Mucosa of rectum (tissue), 2 donors: ENCODE measurements at regions not wholly inside any gene's neighbourhood (a gene's known extent, or its start where the extent isn't known, plus 50 kb on each side); places are given as distances from the start of the nearest gene placed in this dataset.
"Not testable (repeated sequence)": the region's sequence is repeated elsewhere in the genome, so short reads cannot be mapped to it uniquely, and the experiment has no call there.

Experiments used
- H3K27ac ChIP-seq, 2 donors: one replicate each; pipeline ENCODE4 v1.7.0; 2013; ENCODE audit warnings: inconsistent platforms in 2 of 2, low read depth in 2 of 2, low read length in 2 of 2
- H3K27me3 ChIP-seq, 2 donors: one replicate each; pipeline ENCODE4 v1.7.0; 2013; ENCODE audit warnings: low read length in 2 of 2; ENCODE audit not compliant: control insufficient read depth in 2 of 2, insufficient read depth in 2 of 2
- H3K36me3 ChIP-seq, 2 donors: one replicate each; pipeline ENCODE4 v1.7.0; 2013; ENCODE audit warnings: low read length in 2 of 2; ENCODE audit not compliant: control insufficient read depth in 2 of 2, insufficient read depth in 2 of 2
- H3K4me1 ChIP-seq, 2 donors: one replicate each; pipeline ENCODE4 v1.7.0; 2013; ENCODE audit warnings: low read length in 2 of 2, mild to moderate bottlenecking in 1 of 2; ENCODE audit not compliant: control insufficient read depth in 2 of 2, insufficient read depth in 2 of 2
- H3K4me3 ChIP-seq, 2 donors: one replicate each; pipeline ENCODE4 v1.7.0; 2013; ENCODE audit warnings: low read length in 2 of 2
- H3K9ac ChIP-seq, 2 donors: one replicate each; pipeline ENCODE4 v1.7.0; 2013; ENCODE audit warnings: low read length in 2 of 2, low read depth in 1 of 2, mild to moderate bottlenecking in 1 of 2
- H3K9me3 ChIP-seq, 2 donors: one replicate each; pipeline ENCODE4 v1.7.0; 2013; ENCODE audit warnings: low read length in 2 of 2; ENCODE audit not compliant: control insufficient read depth in 2 of 2
- donor health status: healthy.
- donor health status: Normal muscosa, but diverticular disease.

GRCh38 chr16:75833385-75833784, 107.1 kb upstream of the CPHXL start:
- not testable (repeated sequence) for H3K9ac ChIP-seq

GRCh38 chr16:75836347-75837010, 110.2 kb upstream of the CPHXL start:
- no peak overlapping the region for H3K9ac ChIP-seq
- no peaks in the 10 kb centered on the region for H3K27me3 ChIP-seq
- H3K9me3 ChIP-seq, result no peaks in the 10 kb centered on the region
- no peaks in the 10 kb centered on the region for H3K36me3 ChIP-seq
- H3K27ac ChIP-seq, result no peak overlapping the region
- no peaks in the 10 kb centered on the region for H3K4me1 ChIP-seq
- no peak overlapping the region for H3K4me3 ChIP-seq

More at GRCh38 chr16:75833385-75833784, 107.1 kb upstream of the CPHXL start:
- not testable (repeated sequence) for H3K27ac ChIP-seq, H3K4me1 ChIP-seq, H3K9me3 ChIP-seq, H3K4me3 ChIP-seq, H3K27me3 ChIP-seq, H3K36me3 ChIP-seq

- Histone ChIP-seq H3K4me1 (no peaks in the 10 kb centered on the region), H3K27me3 (no peaks in the 10 kb centered on the region), H3K4me3 (no peak overlapping the region), H3K36me3 (no peaks in the 10 kb centered on the region), H3K9me3 (no peaks in the 10 kb centered on the region), H3K27ac (no peak overlapping the region), H3K9ac (no peak overlapping the region)
Observed at GRCh38 chr16:75837264-75837663, 111.0 kb upstream of the CPHXL start.

GRCh38 chr16:75837681-75838080, 111.4 kb upstream of the CPHXL start:
- Histone ChIP-seq H3K4me1 (no peaks in the 10 kb centered on the region), H3K27me3 (no peaks in the 10 kb centered on the region), H3K36me3 (no peaks in the 10 kb centered on the region), H3K4me3 (no peak overlapping the region), H3K27ac (no peak overlapping the region), H3K9me3 (no peaks in the 10 kb centered on the region), H3K9ac (no peak overlapping the region)

- Histone ChIP-seq H3K27ac (no peak overlapping the region), H3K36me3 (no peaks in the 10 kb centered on the region)
Observed at GRCh38 chr16:75841517-75841916, 115.2 kb upstream of the CPHXL start.

GRCh38 chr16:75847172-75847571, 120.9 kb upstream of the CPHXL start:
- Histone ChIP-seq H3K4me1 (no peaks in the 10 kb centered on the region), H3K9me3 (no peaks in the 10 kb centered on the region), H3K27me3 (no peaks in the 10 kb centered on the region), H3K9ac (no peak overlapping the region), H3K36me3 (no peaks in the 10 kb centered on the region), H3K27ac (no peak overlapping the region), H3K4me3 (no peak overlapping the region)

More at GRCh38 chr16:75841517-75841916, 115.2 kb upstream of the CPHXL start:
- no peak overlapping the region for H3K4me3 ChIP-seq
- H3K27me3 ChIP-seq, result no peaks in the 10 kb centered on the region
- H3K4me1 ChIP-seq, result no peaks in the 10 kb centered on the region
- no peak overlapping the region for H3K9ac ChIP-seq
- H3K9me3 ChIP-seq, result no peaks in the 10 kb centered on the region

DNA sequence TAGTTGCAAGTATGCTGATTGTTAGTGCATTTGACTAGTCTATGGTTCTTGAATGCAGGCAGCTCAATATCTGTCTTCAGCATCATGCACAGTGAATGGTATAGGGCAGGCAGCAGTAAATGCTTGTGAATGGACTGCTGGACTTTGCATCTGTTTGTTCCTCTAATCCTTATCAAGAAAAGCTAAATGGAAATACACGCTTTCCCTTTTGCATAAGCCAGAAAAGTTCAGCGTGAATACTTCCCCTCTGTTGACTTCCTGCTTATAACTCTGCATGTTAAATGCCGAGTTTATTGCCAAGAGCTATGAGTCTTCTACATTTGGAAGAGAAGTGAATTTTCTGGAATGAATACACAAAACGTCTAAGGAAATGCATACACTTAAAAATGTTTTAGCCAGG, 127.9 kb upstream of the CPHXL start:
- H3K4me1 ChIP-seq, result no peaks in the 10 kb centered on the region
- H3K9ac ChIP-seq, result no peak overlapping the region
- H3K27ac ChIP-seq, result no peak overlapping the region
- no peaks in the 10 kb centered on the region for H3K9me3 ChIP-seq
- no peak overlapping the region for H3K4me3 ChIP-seq
- H3K27me3 ChIP-seq, result no peaks in the 10 kb centered on the region
- no peaks in the 10 kb centered on the region for H3K36me3 ChIP-seq

GRCh38 chr16:75860326-75861053, 134.2 kb upstream of the CPHXL start:
- Histone ChIP-seq H3K9ac (no peak overlapping the region), H3K9me3 (no peaks in the 10 kb centered on the region), H3K36me3 (no peaks in the 10 kb centered on the region), H3K4me3 (no peak overlapping the region), H3K27me3 (no peaks in the 10 kb centered on the region), H3K27ac (no peak overlapping the region), H3K4me1 (no peaks in the 10 kb centered on the region)

GRCh38 chr16:75861311-75862097, 135.2 kb upstream of the CPHXL start:
- Histone ChIP-seq H3K27ac (no peak overlapping the region), H3K9me3 (no peaks in the 10 kb centered on the region), H3K4me1 (no peaks in the 10 kb centered on the region), H3K36me3 (no peaks in the 10 kb centered on the region), H3K9ac (no peak overlapping the region), H3K4me3 (no peak overlapping the region), H3K27me3 (no peaks in the 10 kb centered on the region)

GRCh38 chr16:75862098-75862386, 135.8 kb upstream of the CPHXL start:
- Histone ChIP-seq H3K9ac (no peak overlapping the region), H3K27ac (no peak overlapping the region), H3K4me3 (no peak overlapping the region), H3K9me3 (no peaks in the 10 kb centered on the region), H3K4me1 (no peaks in the 10 kb centered on the region), H3K27me3 (no peaks in the 10 kb centered on the region), H3K36me3 (no peaks in the 10 kb centered on the region)
